ENCODE measurements at regions not wholly inside any gene's neighbourhood (a gene's known extent, or its start where the extent isn't known, plus 50 kb on each side); places are given as distances from the start of the nearest gene placed in this dataset.
"Not testable (repeated sequence)": the region's sequence is repeated elsewhere in the genome, so short reads cannot be mapped to it uniquely, and the experiment has no call there.

- 83 to 91% (median 88%) methylated on average over 4 to 5 of the region's 5 CpGs for WGBS, 4 donors
- no peaks in the 10 kb centered on the region for H3K4me1 ChIP-seq
- H3K9me3 ChIP-seq, result no peaks in the 10 kb centered on the region
- no peak overlapping the region for H3K4me3 ChIP-seq
- DNase-seq (peak in 1 of 5 donors; percentile 19), ATAC-seq (no peak)
- no peak for TF ChIP-seq POLR2A (IDR thresholded peaks at IDR 0.05)
- TF ChIP-seq CTCF (IDR thresholded peaks at IDR 0.05), result no peak
- intact Hi-C loops (cut with DNase I), result no loop called here
- no peaks in the 10 kb centered on the region for H3K36me3 ChIP-seq
- H3K27me3 ChIP-seq, result peaks cover 0 to 12% (median 2%) of the 10 kb centered on the region in 9 donors
- H3K27ac ChIP-seq, result no peak overlapping the region
Measured at GRCh38 chr5:1732945-1733344, 66.7 kb downstream of the MRPL36 start.

- no peak for ATAC-seq
- H3K9me3 ChIP-seq, result no peaks in the 10 kb centered on the region
- intact Hi-C loops (cut with DNase I), result no loop called here
Measured at GRCh38 chr5:1732238-1732941, 67.2 kb downstream of the MRPL36 start.

GRCh38 chr5:1731855-1732237, 67.8 kb downstream of the MRPL36 start:
- intact Hi-C loops (cut with DNase I); H3K9me3 ChIP-seq; ATAC-seq; H3K27ac ChIP-seq; H3K4me1 ChIP-seq; H3K4me3 ChIP-seq; H3K36me3 ChIP-seq: not testable (repeated sequence)
- H3K27me3 ChIP-seq, result peaks cover 0 to 14% (median 0%) of the 10 kb centered on the region in 9 donors
- WGBS, 4 donors, result 80 to 89% (median 84%) methylated on average over 2 to 4 of the region's 4 CpGs
- DNase-seq, result peak in 1 of 5 donors; percentile 6

More at GRCh38 chr5:1732238-1732941, 67.2 kb downstream of the MRPL36 start:
- Histone ChIP-seq H3K4me1 (no peaks in the 10 kb centered on the region), H3K27me3 (peaks cover 0 to 12% (median under 1%) of the 10 kb centered on the region in 9 donors), H3K36me3 (no peaks in the 10 kb centered on the region), H3K27ac (no peak overlapping the region), H3K4me3 (no peak overlapping the region)
- peak in 1 of 5 donors; percentile 17 for DNase-seq
- 78 to 97% (median 86%) methylated on average over 5 to 9 of the region's 9 CpGs for WGBS, 4 donors
- TF ChIP-seq POLR2A (IDR thresholded peaks at IDR 0.05) (no peak), CTCF (IDR thresholded peaks at IDR 0.05) (no peak)

- ATAC-seq (no peak), DNase-seq (peak in 1 of 5 donors; percentile 15)
- intact Hi-C loops (cut with DNase I), result no loop called here
- H3K27me3 ChIP-seq, result peaks cover 0 to 20% (median 0%) of the 10 kb centered on the region in 9 donors
- H3K27ac ChIP-seq, result no peak overlapping the region
- no peak for TF ChIP-seq CTCF (IDR thresholded peaks at IDR 0.05)
- no peak for TF ChIP-seq POLR2A (IDR thresholded peaks at IDR 0.05)
- H3K9me3 ChIP-seq, result no peaks in the 10 kb centered on the region
- 75 to 84% (median 81%) methylated on average over 9 to 11 of the region's 11 CpGs for WGBS, 4 donors
- H3K4me1 ChIP-seq, result no peaks in the 10 kb centered on the region
- H3K4me3 ChIP-seq, result no peak overlapping the region
- no peaks in the 10 kb centered on the region for H3K36me3 ChIP-seq
Measured at GRCh38 chr5:1731091-1731639, 68.5 kb downstream of the MRPL36 start.

Data from heart left ventricle (tissue), 16 donors.